Gastrocnemius medialis (tissue), 4 donors: ENCODE measurements at regions not wholly inside any gene's neighbourhood (a gene's known extent, or its start where the extent isn't known, plus 50 kb on each side); places are given as distances from the start of the nearest gene placed in this dataset.

Source experiments
- CTCF ChIP-seq, 5 experiments: fragments of 450-650 bp in 3 of 5; fragments of 200-600 bp in 2 of 5; sonication (generic) in 2 of 5; IDR thresholded peaks in 4 of 5; conservative IDR thresholded peaks in 1 of 5; 1 replicate in 4 of 5; 2 replicates in 1 of 5; pipeline ENCODE4 v1.5.1; 2016 to 2019; ENCODE audit warnings: antibody characterized with exemption in 5 of 5, mild to moderate bottlenecking in 3 of 5, moderate library complexity in 3 of 5
- POLR2A ChIP-seq, 2 donors: fragments of 450-650 bp; IDR thresholded peaks; one replicate each; pipeline ENCODE4 v1.6.1; 2017; ENCODE audit warnings: antibody characterized with exemption in 2 of 2, mild to moderate bottlenecking in 2 of 2, moderate library complexity in 2 of 2

- TF ChIP-seq CTCF (IDR thresholded peaks at IDR 0.05 in 4 of 5, conservative IDR thresholded peaks at IDR 0.05 in 1 of 5) (no peak), POLR2A (IDR thresholded peaks at IDR 0.05) (no peak)
Observed at GRCh38 chr4:28358606-28359005, 1498.0 kb downstream of the STIM2 start.
